NCI-H748 (cell line): ENCODE measurements at regions not wholly inside any gene's neighbourhood (a gene's known extent, or its start where the extent isn't known, plus 50 kb on each side); places are given as distances from the start of the nearest gene placed in this dataset.

Experiments used
- DNase-seq: peaks from one replicate; lab custom pipeline; 2025; ENCODE audit not compliant: unreplicated experiment; lab: John Stamatoyannopoulos, UW

- no peak for DNase-seq
These were observed 1491.2 kb downstream of the STIM2 start for GRCh38 chr4:28351826-28352225.

- DNase-seq, result peak; percentile 68
These were observed 1494.4 kb downstream of the STIM2 start for GRCh38 chr4:28354880-28355656.

- DNase-seq, result peak; percentile 13
These were observed 1497.3 kb downstream of the STIM2 start for GRCh38 chr4:28357990-28358389.

- no peak for DNase-seq
These were observed 1498.0 kb downstream of the STIM2 start for GRCh38 chr4:28358606-28359005.

- no peak for DNase-seq
These were observed 1500.0 kb downstream of the STIM2 start for GRCh38 chr4:28360681-28361080.

GRCh38 chr4:28362169-28362568, 1501.5 kb downstream of the STIM2 start:
- no peak for DNase-seq

GRCh38 chr4:28369499-28369898, 1508.9 kb downstream of the STIM2 start:
- no peak for DNase-seq

- peak; percentile 52 for DNase-seq
These were observed 1512.5 kb downstream of the STIM2 start for GRCh38 chr4:28373191-28373590.

GRCh38 chr4:28373601-28374000, 1513.0 kb downstream of the STIM2 start:
- DNase-seq, result no peak

GRCh38 chr4:28378109-28378830, 1517.6 kb downstream of the STIM2 start:
- no peak for DNase-seq

GRCh38 chr4:28385801-28386200, 1525.2 kb downstream of the STIM2 start:
- no peak for DNase-seq

GRCh38 chr4:28386776-28387175, 1526.1 kb downstream of the STIM2 start:
- DNase-seq, result no peak

- DNase-seq, result no peak
These were observed 1527.8 kb downstream of the STIM2 start for GRCh38 chr4:28388471-28388870.

GRCh38 chr4:28391877-28392276, 1531.2 kb downstream of the STIM2 start:
- no peak for DNase-seq

- DNase-seq, result no peak
These were observed 1542.1 kb downstream of the STIM2 start for GRCh38 chr4:28402751-28403150.

- DNase-seq, result no peak
These were observed 1560.6 kb downstream of the STIM2 start for GRCh38 chr4:28421221-28421620.

GRCh38 chr4:28426251-28426650, 1565.6 kb downstream of the STIM2 start:
- DNase-seq, result no peak

- DNase-seq, result no peak
These were observed 1566.9 kb downstream of the STIM2 start for GRCh38 chr4:28427306-28428085.

- DNase-seq, result no peak
These were observed 1571.8 kb downstream of the STIM2 start for GRCh38 chr4:28432348-28433025.

GRCh38 chr4:28435314-28435713, 1574.7 kb downstream of the STIM2 start:
- no peak for DNase-seq
